GM23338 (cell line): ENCODE measurements at regions not wholly inside any gene's neighbourhood (a gene's known extent, or its start where the extent isn't known, plus 50 kb on each side); places are given as distances from the start of the nearest gene placed in this dataset.

ENCODE experiments used
- ATAC-seq: fragments of 200-7000 bp; cut with Tn5 transposase; 3 replicates; pipeline ENCODE4 v1.9.1; 2020
- DNase-seq: peaks from one replicate; pipeline ENCODE4 v3.0.0-alpha.2; 2015; ENCODE audit warnings: low spot score
- H2AFZ ChIP-seq: fragments of 200-600 bp; sonication (generic); 2 replicates; pipeline ENCODE4 v1.8.0; 2016; ENCODE audit warnings: antibody characterized with exemption, mild to moderate bottlenecking, moderate library complexity
- H3F3A ChIP-seq: fragments of 200-600 bp; sonication (generic); replicated peaks from 2 replicates; pipeline ENCODE4 v1.8.0; 2017; ENCODE audit warnings: antibody characterized with exemption, mixed run types, low read depth
- H3K27ac ChIP-seq: fragments of 200-600 bp; sonication (generic); 2 replicates; pipeline ENCODE4 v1.6.1; 2016; ENCODE audit warnings: low read depth
- H3K27me3 ChIP-seq: fragments of 200-600 bp; sonication (generic); 2 replicates; pipeline ENCODE4 v1.8.0; 2016; ENCODE audit warnings: mild to moderate bottlenecking, mixed run types, moderate library complexity; ENCODE audit not compliant: insufficient read depth
- H3K36me3 ChIP-seq: fragments of 200-600 bp; sonication (generic); 2 replicates; pipeline ENCODE4 v1.8.0; 2016; ENCODE audit warnings: mild to moderate bottlenecking; ENCODE audit not compliant: insufficient read depth
- H3K4me1 ChIP-seq: fragments of 200-600 bp; sonication (generic); 2 replicates; pipeline ENCODE4 v1.8.0; 2016; ENCODE audit warnings: mild to moderate bottlenecking, moderate library complexity; ENCODE audit not compliant: insufficient read depth
- H3K4me2 ChIP-seq: fragments of 200-600 bp; sonication (generic); 2 replicates; pipeline ENCODE4 v1.7.1; 2017; ENCODE audit warnings: mixed run types
- H3K4me3 ChIP-seq: fragments of 200-600 bp; sonication (generic); 2 replicates; pipeline ENCODE4 v1.6.1; 2016; ENCODE audit warnings: mixed run types
- H3K79me2 ChIP-seq: fragments of 200-600 bp; sonication (generic); replicated peaks from 2 replicates; pipeline ENCODE4 v1.8.0; 2017; ENCODE audit warnings: mild to moderate bottlenecking; ENCODE audit not compliant: insufficient read depth
- H3K9me2 ChIP-seq: fragments of 200-600 bp; sonication (generic); 2 replicates; pipeline ENCODE4 v1.8.0; 2017; ENCODE audit not compliant: insufficient read depth
- H4K20me1 ChIP-seq: fragments of 200-600 bp; sonication (generic); replicated peaks from 2 replicates; pipeline ENCODE4 v1.8.0; 2017; ENCODE audit warnings: mild to moderate bottlenecking; ENCODE audit not compliant: insufficient read depth
- H3K27ac Mint-ChIP-seq: 2 replicates; pipeline ENCODE4 v1.8.0; 2020; ENCODE audit warnings: inconsistent platforms, mild to moderate bottlenecking, moderate library complexity, mixed read lengths
- H3K27me3 Mint-ChIP-seq: 3 replicates; pipeline ENCODE4 v1.8.0; 2022; ENCODE audit warnings: low read depth, mild to moderate bottlenecking, moderate library complexity, mixed read lengths, inconsistent platforms; ENCODE audit not compliant: insufficient read depth, poor library complexity
- H3K36me3 Mint-ChIP-seq: 3 replicates; pipeline ENCODE4 v1.8.0; 2021; ENCODE audit warnings: low read depth, mild to moderate bottlenecking, inconsistent platforms, moderate library complexity, mixed read lengths
- H3K4me1 Mint-ChIP-seq: 3 replicates; pipeline ENCODE4 v1.8.0; 2020; ENCODE audit warnings: mild to moderate bottlenecking, inconsistent platforms, mixed read lengths
- H3K4me3 Mint-ChIP-seq: 3 replicates; pipeline ENCODE4 v1.8.0; 2021; ENCODE audit warnings: moderate library complexity, mild to moderate bottlenecking, inconsistent platforms, mixed read lengths
- H3K9me3 Mint-ChIP-seq: 3 replicates; pipeline ENCODE4 v1.8.0; 2020; ENCODE audit warnings: moderate library complexity, mild to moderate bottlenecking, inconsistent platforms, mixed read lengths
- CREB1 ChIP-seq: fragments of 250-450 bp; sonication (Bioruptor Pico); IDR thresholded peaks from 2 replicates; pipeline ENCODE4 v1.5.0; 2020; ENCODE audit warnings: low read depth, mild to moderate bottlenecking, moderate library complexity
- EZH2 ChIP-seq: fragments of 200-600 bp; sonication (generic); IDR thresholded peaks from one replicate; pipeline ENCODE4 v1.8.0; 2017; ENCODE audit warnings: antibody characterized with exemption, mild to moderate bottlenecking, low read depth; ENCODE audit not compliant: unreplicated experiment
- REST ChIP-seq: IDR thresholded peaks from one replicate; pipeline ENCODE4 v1.6.1; 2018; ENCODE audit warnings: antibody characterized with exemption; ENCODE audit not compliant: unreplicated experiment
- STAT1 ChIP-seq: IDR thresholded peaks from one replicate; pipeline ENCODE4 v1.6.1; 2016; ENCODE audit warnings: antibody characterized with exemption; ENCODE audit not compliant: unreplicated experiment
- ZNF114 ChIP-seq: fragments of 250-450 bp; sonication (Bioruptor Pico); IDR thresholded peaks from 2 replicates; pipeline ENCODE4 v1.5.0; 2020; ENCODE audit warnings: mild to moderate bottlenecking, moderate library complexity
- TF ChIP-seq, protein P1 (sequence below): fragments of 250-450 bp; sonication (Bioruptor Pico); IDR thresholded peaks from 2 replicates; pipeline ENCODE4 v1.5.0; 2020; ENCODE audit warnings: mild to moderate bottlenecking, moderate library complexity

DNA sequence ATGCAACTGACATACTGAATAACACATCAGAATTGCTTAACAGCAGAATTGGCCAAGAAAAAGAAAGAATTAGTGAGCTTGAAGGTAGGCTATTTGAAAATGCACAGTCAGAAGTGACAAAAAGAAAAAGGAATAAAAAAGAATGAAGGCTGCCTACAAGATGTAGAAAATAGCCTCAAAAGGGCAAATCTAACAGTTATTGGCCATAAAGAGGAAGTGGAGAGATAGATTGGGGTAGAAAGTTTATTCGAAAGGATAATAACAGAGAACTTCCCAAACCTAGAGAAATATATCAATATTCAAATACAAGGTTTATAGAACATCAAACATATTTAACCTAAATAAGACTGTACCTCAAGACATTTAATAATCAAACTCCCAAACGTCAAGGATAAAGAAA is 67.5 kb downstream of the ATP6V1G3 start:
- no peaks in the 10 kb centered on the region for H3K36me3 ChIP-seq
- H3K27me3 Mint-ChIP-seq = peaks cover 2% of the 10 kb centered on the region
- no peak overlapping the region for H3K27ac Mint-ChIP-seq
- no peaks in the 10 kb centered on the region for H3K4me1 ChIP-seq
- H3K9me2 ChIP-seq = no peaks in the 10 kb centered on the region; the same call in 1 of the 2 replicates
- no peak for ATAC-seq
- no peaks in the 10 kb centered on the region for H3K27me3 ChIP-seq
- H3K9me3 Mint-ChIP-seq = no peaks in the 10 kb centered on the region
- no peaks in the 10 kb centered on the region for H3F3A ChIP-seq
- no peaks in the 10 kb centered on the region for H4K20me1 ChIP-seq
- H3K4me1 Mint-ChIP-seq = no peaks in the 10 kb centered on the region
- H3K36me3 Mint-ChIP-seq = no peaks in the 10 kb centered on the region
- H2AFZ ChIP-seq = no peak overlapping the region
- TF ChIP-seq EZH2 (no peak), STAT1 (no peak), ZNF114 (CRISPR knock-in tag) (no peak), CREB1 (CRISPR knock-in tag) (no peak), REST (no peak)
- TF ChIP-seq, protein P1, sequence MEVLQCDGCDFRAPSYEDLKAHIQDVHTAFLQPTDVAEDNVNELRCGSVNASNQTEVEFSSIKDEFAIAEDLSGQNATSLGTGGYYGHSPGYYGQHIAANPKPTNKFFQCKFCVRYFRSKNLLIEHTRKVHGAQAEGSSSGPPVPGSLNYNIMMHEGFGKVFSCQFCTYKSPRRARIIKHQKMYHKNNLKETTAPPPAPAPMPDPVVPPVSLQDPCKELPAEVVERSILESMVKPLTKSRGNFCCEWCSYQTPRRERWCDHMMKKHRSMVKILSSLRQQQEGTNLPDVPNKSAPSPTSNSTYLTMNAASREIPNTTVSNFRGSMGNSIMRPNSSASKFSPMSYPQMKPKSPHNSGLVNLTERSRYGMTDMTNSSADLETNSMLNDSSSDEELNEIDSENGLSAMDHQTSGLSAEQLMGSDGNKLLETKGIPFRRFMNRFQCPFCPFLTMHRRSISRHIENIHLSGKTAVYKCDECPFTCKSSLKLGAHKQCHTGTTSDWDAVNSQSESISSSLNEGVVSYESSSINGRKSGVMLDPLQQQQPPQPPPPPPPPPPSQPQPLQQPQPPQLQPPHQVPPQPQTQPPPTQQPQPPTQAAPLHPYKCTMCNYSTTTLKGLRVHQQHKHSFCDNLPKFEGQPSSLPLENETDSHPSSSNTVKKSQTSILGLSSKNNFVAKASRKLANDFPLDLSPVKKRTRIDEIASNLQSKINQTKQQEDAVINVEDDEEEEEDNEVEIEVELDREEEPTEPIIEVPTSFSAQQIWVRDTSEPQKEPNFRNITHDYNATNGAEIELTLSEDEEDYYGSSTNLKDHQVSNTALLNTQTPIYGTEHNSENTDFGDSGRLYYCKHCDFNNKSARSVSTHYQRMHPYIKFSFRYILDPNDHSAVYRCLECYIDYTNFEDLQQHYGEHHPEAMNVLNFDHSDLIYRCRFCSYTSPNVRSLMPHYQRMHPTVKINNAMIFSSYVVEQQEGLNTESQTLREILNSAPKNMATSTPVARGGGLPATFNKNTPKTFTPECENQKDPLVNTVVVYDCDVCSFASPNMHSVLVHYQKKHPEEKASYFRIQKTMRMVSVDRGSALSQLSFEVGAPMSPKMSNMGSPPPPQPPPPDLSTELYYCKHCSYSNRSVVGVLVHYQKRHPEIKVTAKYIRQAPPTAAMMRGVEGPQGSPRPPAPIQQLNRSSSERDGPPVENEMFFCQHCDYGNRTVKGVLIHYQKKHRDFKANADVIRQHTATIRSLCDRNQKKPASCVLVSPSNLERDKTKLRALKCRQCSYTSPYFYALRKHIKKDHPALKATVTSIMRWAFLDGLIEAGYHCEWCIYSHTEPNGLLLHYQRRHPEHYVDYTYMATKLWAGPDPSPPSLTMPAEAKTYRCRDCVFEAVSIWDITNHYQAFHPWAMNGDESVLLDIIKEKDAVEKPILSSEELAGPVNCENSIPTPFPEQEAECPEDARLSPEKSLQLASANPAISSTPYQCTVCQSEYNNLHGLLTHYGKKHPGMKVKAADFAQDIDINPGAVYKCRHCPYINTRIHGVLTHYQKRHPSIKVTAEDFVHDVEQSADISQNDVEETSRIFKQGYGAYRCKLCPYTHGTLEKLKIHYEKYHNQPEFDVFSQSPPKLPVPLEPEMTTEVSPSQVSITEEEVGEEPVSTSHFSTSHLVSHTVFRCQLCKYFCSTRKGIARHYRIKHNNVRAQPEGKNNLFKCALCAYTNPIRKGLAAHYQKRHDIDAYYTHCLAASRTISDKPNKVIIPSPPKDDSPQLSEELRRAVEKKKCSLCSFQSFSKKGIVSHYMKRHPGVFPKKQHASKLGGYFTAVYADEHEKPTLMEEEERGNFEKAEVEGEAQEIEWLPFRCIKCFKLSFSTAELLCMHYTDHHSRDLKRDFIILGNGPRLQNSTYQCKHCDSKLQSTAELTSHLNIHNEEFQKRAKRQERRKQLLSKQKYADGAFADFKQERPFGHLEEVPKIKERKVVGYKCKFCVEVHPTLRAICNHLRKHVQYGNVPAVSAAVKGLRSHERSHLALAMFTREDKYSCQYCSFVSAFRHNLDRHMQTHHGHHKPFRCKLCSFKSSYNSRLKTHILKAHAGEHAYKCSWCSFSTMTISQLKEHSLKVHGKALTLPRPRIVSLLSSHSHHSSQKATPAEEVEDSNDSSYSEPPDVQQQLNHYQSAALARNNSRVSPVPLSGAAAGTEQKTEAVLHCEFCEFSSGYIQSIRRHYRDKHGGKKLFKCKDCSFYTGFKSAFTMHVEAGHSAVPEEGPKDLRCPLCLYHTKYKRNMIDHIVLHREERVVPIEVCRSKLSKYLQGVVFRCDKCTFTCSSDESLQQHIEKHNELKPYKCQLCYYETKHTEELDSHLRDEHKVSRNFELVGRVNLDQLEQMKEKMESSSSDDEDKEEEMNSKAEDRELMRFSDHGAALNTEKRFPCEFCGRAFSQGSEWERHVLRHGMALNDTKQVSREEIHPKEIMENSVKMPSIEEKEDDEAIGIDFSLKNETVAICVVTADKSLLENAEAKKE (CRISPR knock-in tag) = no peak
- H3K79me2 ChIP-seq = no peaks in the 10 kb centered on the region
- no peak for DNase-seq
- H3K4me3 ChIP-seq = no peak overlapping the region
- H3K4me3 Mint-ChIP-seq = no peak overlapping the region
- no peak overlapping the region for H3K27ac ChIP-seq
- no peak overlapping the region for H3K4me2 ChIP-seq
